ENCODE measurements at regions not wholly inside any gene's neighbourhood (a gene's known extent, or its start where the extent isn't known, plus 50 kb on each side); places are given as distances from the start of the nearest gene placed in this dataset.

DNA sequence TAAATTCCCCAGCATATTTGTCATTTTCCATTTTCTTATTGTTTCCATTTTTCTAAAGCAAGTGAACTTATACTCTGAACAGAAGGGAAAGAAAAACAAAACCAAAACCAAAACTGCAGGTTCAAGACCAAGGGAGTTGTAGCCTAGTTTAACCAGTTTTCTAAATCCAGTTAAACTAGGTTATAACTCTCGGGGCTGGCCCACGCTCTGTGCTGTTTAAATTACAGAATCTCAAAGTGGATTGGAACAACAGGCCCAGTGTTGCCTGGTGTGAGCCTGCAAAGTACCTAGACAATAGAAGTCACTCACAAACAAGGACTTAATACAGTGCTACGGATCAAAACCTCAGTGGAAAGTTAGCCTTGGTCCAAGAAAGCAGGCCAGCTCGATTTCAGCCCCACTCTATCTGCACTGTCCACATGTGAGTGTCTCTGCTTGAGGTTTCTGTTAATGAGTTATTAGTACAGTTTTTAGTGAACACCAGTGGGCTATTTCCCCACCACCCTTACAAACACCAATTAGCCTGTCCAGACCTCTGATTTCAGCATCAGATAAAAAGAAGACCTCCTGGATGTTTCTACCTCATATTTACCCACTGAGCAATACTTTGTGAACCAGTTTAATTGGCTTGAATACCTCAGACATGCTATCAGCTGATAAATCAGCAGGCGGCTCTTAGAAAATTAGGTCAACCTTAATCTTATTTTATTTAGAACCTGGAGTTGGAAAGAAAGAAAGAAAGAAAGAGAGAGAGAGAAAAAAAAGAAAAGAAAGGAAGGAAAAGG lies 93.8 kb upstream of the PDZRN3 start:
- no peak for TF ChIP-seq TAF1 (IDR thresholded peaks at IDR 0.05; ENCODE audit: low read depth, low read length)
- no peak for TF ChIP-seq POLR2A (IDR thresholded peaks at IDR 0.05; ENCODE audit: low read depth, low read length)
- no peak for TF ChIP-seq POLR2AphosphoS5 (IDR thresholded peaks at IDR 0.05; ENCODE audit: low read depth, low read length)
- TF ChIP-seq POU2F2 (IDR thresholded peaks at IDR 0.05; ENCODE audit: low read depth, low read length) = no peak
- TF ChIP-seq PAX5 (IDR thresholded peaks at IDR 0.05; ENCODE audit: insufficient read depth, low read length, severe bottlenecking) = no peak
- no peak for TF ChIP-seq SPI1 (IDR thresholded peaks at IDR 0.05; ENCODE audit: low read depth, low read length)

All from GM12891 (cell line).